SU-DHL-6 (cell line): ENCODE measurements at regions not wholly inside any gene's neighbourhood (a gene's known extent, or its start where the extent isn't known, plus 50 kb on each side); places are given as distances from the start of the nearest gene placed in this dataset.

ENCODE experiments used
- H2AFZ ChIP-seq: fragments of 200-600 bp; sonication (generic); 2 replicates; pipeline ENCODE4 v1.6.1; 2014; ENCODE audit warnings: low read depth, mild to moderate bottlenecking, moderate library complexity, mixed read lengths, antibody characterized with exemption, low read length; ENCODE audit not compliant: severe bottlenecking
- H3F3A ChIP-seq: fragments of 200-600 bp; shearing (Covaris generic); 2 replicates; pipeline ENCODE4 v1.6.0; 2016; ENCODE audit warnings: antibody characterized with exemption, mild to moderate bottlenecking; ENCODE audit not compliant: insufficient read depth
- H3K27ac ChIP-seq: fragments of 200-600 bp; sonication (generic); 2 replicates; pipeline ENCODE4 v1.5.1; 2016; ENCODE audit warnings: low read depth, mild to moderate bottlenecking, low read length, moderate library complexity, mixed read lengths
- H3K27me3 ChIP-seq: fragments of 200-600 bp; sonication (generic), shearing (Covaris generic); 2 replicates; pipeline ENCODE4 v1.6.0; 2014; ENCODE audit warnings: mild to moderate bottlenecking, low read length
- H3K36me3 ChIP-seq: fragments of 200-600 bp; sonication (generic); 2 replicates; pipeline ENCODE4 v1.6.1; 2014; ENCODE audit warnings: mild to moderate bottlenecking, low read length, mixed read lengths
- H3K4me2 ChIP-seq: fragments of 300-600, 200-600 bp; shearing (Covaris generic), sonication (generic); 2 replicates; pipeline ENCODE4 v1.6.0; 2014; ENCODE audit warnings: low read length, low read depth, mild to moderate bottlenecking; ENCODE audit not compliant: poor library complexity, severe bottlenecking
- H3K4me3 ChIP-seq: fragments of 200-600 bp; sonication (generic); 2 replicates; pipeline ENCODE4 v1.5.1; 2014; ENCODE audit warnings: antibody characterized with exemption, low read length, mild to moderate bottlenecking, mixed read lengths; ENCODE audit not compliant: insufficient read depth, poor library complexity, severe bottlenecking
- H3K79me2 ChIP-seq: fragments of 200-600 bp; sonication (generic); 2 replicates; pipeline ENCODE4 v1.6.1; 2014; ENCODE audit warnings: mild to moderate bottlenecking, low read length, moderate library complexity; ENCODE audit not compliant: insufficient read depth
- H3K9ac ChIP-seq: fragments of 200-600 bp; sonication (generic); 2 replicates; pipeline ENCODE4 v1.7.0; 2014; ENCODE audit warnings: mild to moderate bottlenecking, low read length
- H3K9me2 ChIP-seq: fragments of 200-600 bp; sonication (generic); replicated peaks from 2 replicates; pipeline ENCODE4 v1.6.1; 2014; ENCODE audit warnings: low read length; ENCODE audit not compliant: insufficient read depth
- H3K9me3 ChIP-seq: fragments of 200-600 bp; sonication (generic); 2 replicates; pipeline ENCODE4 v1.6.1; 2014; ENCODE audit warnings: low read length, mixed read lengths; ENCODE audit not compliant: insufficient read depth
- H4K20me1 ChIP-seq: fragments of 200-600 bp; sonication (generic); 2 replicates; pipeline ENCODE4 v1.6.1; 2014; ENCODE audit warnings: low read depth, mild to moderate bottlenecking, antibody characterized with exemption, low read length, moderate library complexity, mixed read lengths
- EZH2phosphoT487 ChIP-seq: fragments of 200-600 bp; sonication (generic), shearing (Covaris generic); conservative IDR thresholded peaks from 2 replicates; pipeline ENCODE4 v1.6.1; 2018; ENCODE audit warnings: mild to moderate bottlenecking, antibody characterized with exemption, low read length, moderate library complexity, mixed read lengths
- TF ChIP-seq, protein P1 (sequence below): fragments of 200-600 bp; sonication (generic); IDR thresholded peaks from one replicate; pipeline ENCODE4 v1.5.1; 2017; ENCODE audit warnings: antibody characterized with exemption, mild to moderate bottlenecking, low read length, moderate library complexity; ENCODE audit not compliant: insufficient read depth, poor library complexity, severe bottlenecking

GRCh38 chr20:56799187-56799586 lies 170.1 kb downstream of the TFAP2C start:
- Histone ChIP-seq H3K4me3 (no peak overlapping the region), H3K36me3 (no peaks in the 10 kb centered on the region), H3K27ac (no peak overlapping the region), H3K9me3 (no peaks in the 10 kb centered on the region), H3K4me2 (no peak overlapping the region), H3K9me2 (no peaks in the 10 kb centered on the region), H3K9ac (no peak overlapping the region), H4K20me1 (no peaks in the 10 kb centered on the region), H3F3A (no peaks in the 10 kb centered on the region), H2AFZ (no peak overlapping the region), H3K27me3 (no peaks in the 10 kb centered on the region), H3K79me2 (no peaks in the 10 kb centered on the region)
- TF ChIP-seq, protein P1, sequence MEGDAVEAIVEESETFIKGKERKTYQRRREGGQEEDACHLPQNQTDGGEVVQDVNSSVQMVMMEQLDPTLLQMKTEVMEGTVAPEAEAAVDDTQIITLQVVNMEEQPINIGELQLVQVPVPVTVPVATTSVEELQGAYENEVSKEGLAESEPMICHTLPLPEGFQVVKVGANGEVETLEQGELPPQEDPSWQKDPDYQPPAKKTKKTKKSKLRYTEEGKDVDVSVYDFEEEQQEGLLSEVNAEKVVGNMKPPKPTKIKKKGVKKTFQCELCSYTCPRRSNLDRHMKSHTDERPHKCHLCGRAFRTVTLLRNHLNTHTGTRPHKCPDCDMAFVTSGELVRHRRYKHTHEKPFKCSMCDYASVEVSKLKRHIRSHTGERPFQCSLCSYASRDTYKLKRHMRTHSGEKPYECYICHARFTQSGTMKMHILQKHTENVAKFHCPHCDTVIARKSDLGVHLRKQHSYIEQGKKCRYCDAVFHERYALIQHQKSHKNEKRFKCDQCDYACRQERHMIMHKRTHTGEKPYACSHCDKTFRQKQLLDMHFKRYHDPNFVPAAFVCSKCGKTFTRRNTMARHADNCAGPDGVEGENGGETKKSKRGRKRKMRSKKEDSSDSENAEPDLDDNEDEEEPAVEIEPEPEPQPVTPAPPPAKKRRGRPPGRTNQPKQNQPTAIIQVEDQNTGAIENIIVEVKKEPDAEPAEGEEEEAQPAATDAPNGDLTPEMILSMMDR, result no peak
- TF ChIP-seq EZH2phosphoT487, result no peak

GRCh38 chr20:56800088-56800487 lies 171.0 kb downstream of the TFAP2C start:
- Histone ChIP-seq H3K9ac (no peak overlapping the region), H3K27me3 (no peaks in the 10 kb centered on the region)

DNA sequence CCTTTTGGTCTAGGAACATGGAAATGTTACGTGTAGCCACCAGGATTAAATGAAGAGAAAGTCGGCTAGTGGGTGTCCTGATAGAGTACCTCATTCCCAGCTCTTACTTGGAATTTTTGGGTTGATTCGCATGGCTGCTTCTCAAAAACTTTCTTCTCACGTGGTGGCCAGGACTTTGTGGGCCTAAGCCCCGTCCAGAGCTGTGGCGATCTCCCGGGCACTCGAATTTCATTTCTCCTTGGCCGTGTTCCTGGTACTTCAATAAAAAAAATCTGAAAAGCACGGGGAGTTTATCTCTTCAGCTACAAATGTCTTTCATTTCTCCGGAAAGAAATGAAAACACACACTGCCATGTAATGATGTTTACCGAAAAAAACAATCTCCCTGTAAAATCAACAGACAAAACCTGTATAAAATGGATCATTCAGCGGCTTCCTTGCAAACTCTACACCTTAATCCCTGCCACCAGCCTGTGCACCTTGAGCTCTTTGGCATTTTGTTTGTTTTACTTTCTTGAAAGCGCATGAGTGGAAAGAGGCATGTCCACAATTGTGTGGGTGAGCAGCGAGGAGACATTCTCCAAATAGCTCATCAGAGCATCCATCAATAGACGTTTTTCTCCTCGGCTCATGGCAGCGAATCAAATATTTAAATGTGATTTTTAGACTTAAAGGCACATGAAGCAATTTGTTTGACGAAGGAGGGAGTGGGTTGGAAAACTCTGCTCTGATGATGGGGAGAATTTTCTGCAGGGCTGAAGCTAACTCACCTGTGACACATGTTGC lies 173.1 kb downstream of the TFAP2C start:
- H3K27me3 ChIP-seq, result no peaks in the 10 kb centered on the region
- H3K9me2 ChIP-seq, result no peaks in the 10 kb centered on the region
- no peak for TF ChIP-seq EZH2phosphoT487
- TF ChIP-seq, protein P1, result no peak
- no peaks in the 10 kb centered on the region for H4K20me1 ChIP-seq
- H3K9ac ChIP-seq, result no peak overlapping the region
- H3K4me2 ChIP-seq, result no peak overlapping the region
- no peak overlapping the region for H3K4me3 ChIP-seq
- no peaks in the 10 kb centered on the region for H3K9me3 ChIP-seq
- no peak overlapping the region for H3K27ac ChIP-seq
- no peak overlapping the region for H2AFZ ChIP-seq
- H3K79me2 ChIP-seq, result no peaks in the 10 kb centered on the region
- H3F3A ChIP-seq, result no peaks in the 10 kb centered on the region
- no peaks in the 10 kb centered on the region for H3K36me3 ChIP-seq

More at GRCh38 chr20:56800088-56800487, 171.0 kb downstream of the TFAP2C start:
- H3K9me3 ChIP-seq, result no peaks in the 10 kb centered on the region
- H3K27ac ChIP-seq, result no peak overlapping the region
- H4K20me1 ChIP-seq, result no peaks in the 10 kb centered on the region
- H3F3A ChIP-seq, result no peaks in the 10 kb centered on the region
- no peak overlapping the region for H2AFZ ChIP-seq
- H3K4me3 ChIP-seq, result no peak overlapping the region
- H3K36me3 ChIP-seq, result no peaks in the 10 kb centered on the region
- no peak overlapping the region for H3K4me2 ChIP-seq
- no peaks in the 10 kb centered on the region for H3K9me2 ChIP-seq
- TF ChIP-seq EZH2phosphoT487, result no peak
- TF ChIP-seq, protein P1, result no peak
- H3K79me2 ChIP-seq, result no peaks in the 10 kb centered on the region
